HCT116 (cell line): ENCODE measurements at regions not wholly inside any gene's neighbourhood (a gene's known extent, or its start where the extent isn't known, plus 50 kb on each side); places are given as distances from the start of the nearest gene placed in this dataset.

Experiments
- ATAC-seq: fragments of 200-7000 bp; cut with Tn5 transposase; 2 replicates; pipeline ENCODE4 v1.9.1; 2020; ENCODE audit warnings: mild to moderate bottlenecking, moderate library complexity
- BruUV-seq: library from RNA; stranded (reverse); fragments of 400-500 nt; replicated peaks from 2 replicates; lab custom pipeline; 2021; lab: Mats Ljungman, UMichigan
- CTCF ChIA-PET: fragments of 300-600 bp; sonication (Branson Sonifier 250); formaldehyde crosslinking; loops from one replicate; lab custom pipeline; 2021; ENCODE audit warnings: antibody characterized with exemption; lab: Charles Lee
- POLR2A ChIA-PET: fragments of 300-600, 350-600 bp; sonication (Branson Sonifier 250); formaldehyde crosslinking; loops from one replicate; lab custom pipeline; 2021; ENCODE audit warnings: antibody characterized with exemption; lab: Charles Lee
- RAD21 ChIA-PET, 2 experiments: fragments of 300-600 bp; sonication (Branson Sonifier 250); formaldehyde crosslinking; loops; one replicate each; lab custom pipeline; 2023; ENCODE audit warnings: low total read pairs in 2 of 2; ENCODE audit not compliant: uncharacterized antibody in 2 of 2, unreplicated experiment in 2 of 2, low non-redundant PET in 1 of 2; lab: Charles Lee
- DNase-seq: peaks from one replicate; pipeline ENCODE4 v3.0.0-alpha.2; 2010; ENCODE audit warnings: low read depth, low spot score
- H2AFZ ChIP-seq: fragments of 200-600 bp; shearing (Covaris generic), sonication (generic); 2 replicates; pipeline ENCODE4 v1.6.1; 2017; ENCODE audit warnings: low read depth, mixed run types, mixed read lengths, antibody characterized with exemption, low read length; ENCODE audit not compliant: poor library complexity, severe bottlenecking
- H3K27ac ChIP-seq: 2 replicates; pipeline ENCODE4 v1.5.1; 2012; ENCODE audit warnings: low read depth, low read length
- H3K27me3 ChIP-seq: fragments of 200-600 bp; sonication (generic); 2 replicates; pipeline ENCODE4 v1.6.1; 2016; ENCODE audit warnings: mixed run types, low read length, mixed read lengths; ENCODE audit not compliant: insufficient read depth
- H3K36me3 ChIP-seq, 2 experiments: fragments of 200-500 bp in 1 of 2; fragments of 200-600 bp in 1 of 2; sonication (Bioruptor generic) in 1 of 2; sonication (generic) in 1 of 2; 2 replicates each; pipeline versions ENCODE4 v1.5.1 to v1.6.1; 2014 to 2016; ENCODE audit warnings: low read length in 2 of 2, inconsistent platforms in 1 of 2, mixed read lengths in 1 of 2, mixed run types in 1 of 2; ENCODE audit not compliant: insufficient read depth in 2 of 2, control insufficient read depth in 1 of 2
- H3K4me1 ChIP-seq, 2 experiments: fragments of 200-600 bp in 1 of 2; sonication (generic) in 1 of 2; 2 replicates each; pipeline versions ENCODE4 v1.5.1 to v1.6.1; 2012 to 2017; ENCODE audit warnings: low read length in 2 of 2, inconsistent platforms in 1 of 2, mild to moderate bottlenecking in 1 of 2, mixed read lengths in 1 of 2, mixed run types in 1 of 2, moderate library complexity in 1 of 2; ENCODE audit not compliant: insufficient read depth in 2 of 2, control insufficient read depth in 1 of 2
- H3K4me2 ChIP-seq: fragments of 200-600 bp; sonication (generic); 2 replicates; pipeline ENCODE4 v1.6.1; 2017; ENCODE audit warnings: mixed run types, low read length, mixed read lengths
- H3K4me3 ChIP-seq, 2 experiments: fragments of 200-600 bp in 1 of 2; sonication (generic) in 1 of 2; replicated peaks in 1 of 2; 2 replicates each; pipeline ENCODE4 v1.5.1; 2011 to 2016; ENCODE audit warnings: low read length in 2 of 2, control low read depth in 1 of 2, low read depth in 1 of 2, mild to moderate bottlenecking in 1 of 2, mixed read lengths in 1 of 2, mixed run types in 1 of 2
- H3K79me2 ChIP-seq: fragments of 200-600 bp; sonication (generic); 2 replicates; pipeline ENCODE4 v1.6.1; 2017; ENCODE audit warnings: mild to moderate bottlenecking, mixed run types, low read length, moderate library complexity, mixed read lengths; ENCODE audit not compliant: insufficient read depth
- H3K9ac ChIP-seq: fragments of 200-600 bp; sonication (generic); 2 replicates; pipeline ENCODE4 v1.6.1; 2016; ENCODE audit warnings: low read length, mixed read lengths
- H3K9me2 ChIP-seq: fragments of 200-600 bp; sonication (generic), shearing (Covaris generic); 2 replicates; pipeline ENCODE4 v1.6.1; 2017; ENCODE audit warnings: mixed run types, mild to moderate bottlenecking, moderate library complexity; ENCODE audit not compliant: insufficient read depth
- H3K9me3 ChIP-seq, 2 experiments: fragments of 200-500 bp in 1 of 2; fragments of 200-600 bp in 1 of 2; sonication (Bioruptor generic) in 1 of 2; sonication (generic) in 1 of 2; 2 replicates each; pipeline ENCODE4 v1.6.1; 2014 to 2017; ENCODE audit warnings: low read length in 2 of 2, mixed read lengths in 2 of 2, inconsistent platforms in 1 of 2, low read depth in 1 of 2, mild to moderate bottlenecking in 1 of 2, mixed run types in 1 of 2, moderate library complexity in 1 of 2; ENCODE audit not compliant: control insufficient read depth in 1 of 2, insufficient read depth in 1 of 2
- H4K20me1 ChIP-seq: fragments of 200-600 bp; sonication (generic), shearing (Covaris generic); 2 replicates; pipeline ENCODE4 v1.6.1; 2017; ENCODE audit warnings: mixed run types, mild to moderate bottlenecking, moderate library complexity; ENCODE audit not compliant: insufficient read depth
- CBX3 ChIP-seq: IDR thresholded peaks from 2 replicates; pipeline ENCODE4 v1.6.1; 2012; ENCODE audit warnings: low read depth
- CEBPB ChIP-seq: IDR thresholded peaks from 2 replicates; pipeline ENCODE4 v1.6.1; 2012; ENCODE audit warnings: low read depth
- CTCF ChIP-seq, 3 experiments: fragments of 200-600 bp in 1 of 3; sonication (generic) in 1 of 3; IDR thresholded peaks in 2 of 3; conservative IDR thresholded peaks in 1 of 3; 2 replicates each; pipeline ENCODE4 v1.5.1; 2012 to 2017; ENCODE audit warnings: low read depth in 2 of 3, low read length in 2 of 3, antibody characterized with exemption in 1 of 3, borderline replicate concordance in 1 of 3, control low read depth in 1 of 3, mild to moderate bottlenecking in 1 of 3, mixed read lengths in 1 of 3, mixed run types in 1 of 3, moderate library complexity in 1 of 3; ENCODE audit not compliant: insufficient read depth in 1 of 3
- EGR1 ChIP-seq: IDR thresholded peaks from 2 replicates; pipeline ENCODE4 v1.6.1; 2012; ENCODE audit warnings: low read depth
- ELF1 ChIP-seq: IDR thresholded peaks from 2 replicates; pipeline ENCODE4 v1.6.1; 2012; ENCODE audit warnings: low read depth, borderline replicate concordance
- EZH2phosphoT487 ChIP-seq: fragments of 200-600 bp; IDR thresholded peaks from 2 replicates; pipeline ENCODE4 v1.6.1; 2018; ENCODE audit warnings: antibody characterized with exemption, borderline replicate concordance
- FOSL1 ChIP-seq: IDR thresholded peaks from 2 replicates; pipeline ENCODE4 v1.6.1; 2012; ENCODE audit warnings: low read depth
- JUND ChIP-seq: IDR thresholded peaks from 2 replicates; pipeline ENCODE4 v1.6.1; 2012
- MAX ChIP-seq: IDR thresholded peaks from 2 replicates; pipeline ENCODE4 v1.6.1; 2012
- POLR2A ChIP-seq: IDR thresholded peaks from 2 replicates; pipeline ENCODE4 v1.7.0; 2011; ENCODE audit warnings: borderline replicate concordance; ENCODE audit not compliant: insufficient read depth, insufficient read length; ENCODE audit errors: extremely low read depth
- POLR2AphosphoS5 ChIP-seq: IDR thresholded peaks from 2 replicates; pipeline ENCODE4 v1.6.1; 2011; ENCODE audit warnings: mild to moderate bottlenecking, low read depth, low read length, moderate library complexity
- RAD21 ChIP-seq: IDR thresholded peaks from 2 replicates; pipeline ENCODE4 v1.6.1; 2012; ENCODE audit warnings: low read depth, mild to moderate bottlenecking
- REST ChIP-seq: IDR thresholded peaks from 2 replicates; pipeline ENCODE4 v1.6.1; 2012; ENCODE audit warnings: low read depth
- SIN3A ChIP-seq: IDR thresholded peaks from 2 replicates; pipeline ENCODE4 v1.6.1; 2012; ENCODE audit warnings: low read depth
- SP1 ChIP-seq: IDR thresholded peaks from 2 replicates; pipeline ENCODE4 v1.6.1; 2012; ENCODE audit warnings: low read depth
- YY1 ChIP-seq: IDR thresholded peaks from 2 replicates; pipeline ENCODE4 v1.6.1; 2011; ENCODE audit warnings: low read length, low read depth, moderate library complexity, mild to moderate bottlenecking; ENCODE audit not compliant: insufficient replicate concordance; ENCODE audit errors: extremely low read depth
- ZBTB33 ChIP-seq: IDR thresholded peaks from 2 replicates; pipeline ENCODE4 v1.6.1; 2011; ENCODE audit warnings: mild to moderate bottlenecking, low read length, moderate library complexity; ENCODE audit not compliant: insufficient replicate concordance; ENCODE audit errors: extremely low read depth
- ZFX ChIP-seq: fragments of 450-650 bp; IDR thresholded peaks from 2 replicates; pipeline ENCODE4 v1.6.1; 2017
- ZNF274 ChIP-seq: fragments of 200-500 bp; sonication (Bioruptor generic); IDR thresholded peaks from 2 replicates; pipeline ENCODE4 v1.6.1; 2014; ENCODE audit warnings: mild to moderate bottlenecking, low read depth, low read length, inconsistent platforms
- intact Hi-C: fragments of 100-400 bp; cut with micrococcal nuclease; formaldehyde crosslinking; loops from 2 replicates; pipeline ENCODE4 v1.10.0; 2022

GRCh38 chr6:26304797-26305640 lies 60.0 kb upstream of the BTN3A2 start:
- H3K9me3 ChIP-seq, result no peaks in the 10 kb centered on the region
- ChIA-PET POLR2A (interaction anchor here (1.0 to 1.3 kb wide), 4 partner anchors 9 to 146 kb away, joined by 3 to 7 read pairs (median 4); no protein-coding TSS in a partner anchor), RAD21 (interaction anchor here (0.5 to 0.6 kb wide), 2 partner anchors 239 to 267 kb away, joined by 5 read pairs; no protein-coding TSS in a partner anchor), CTCF (no interaction called here)
- H3K36me3 ChIP-seq, result no peaks in the 10 kb centered on the region
- TSS peak; percentile 88 for BruUV-seq
- H3K27ac ChIP-seq, result peak overlapping the region; percentile 61
- peak overlapping the region; percentile 87 for H2AFZ ChIP-seq
- H4K20me1 ChIP-seq, result no peaks in the 10 kb centered on the region
- ATAC-seq, result peak; percentile 84
- no peaks in the 10 kb centered on the region for H3K27me3 ChIP-seq
- intact Hi-C loops, result no loop called here
- no peaks in the 10 kb centered on the region for H3K79me2 ChIP-seq
- no peaks in the 10 kb centered on the region for H3K9me2 ChIP-seq
- peak; percentile 81 for DNase-seq
- H3K9ac ChIP-seq, result peak overlapping the region; percentile 52
- H3K4me2 ChIP-seq, result peak overlapping the region; percentile 88
- peaks cover 7 to 44% of the 10 kb centered on the region in 2 experiments for H3K4me1 ChIP-seq
- H3K4me3 ChIP-seq, result peak overlapping the region; percentile 14 to 49
- peak; percentile 75 for TF ChIP-seq CEBPB
- peak; percentile 91 for TF ChIP-seq CBX3
- TF ChIP-seq ZNF274, result no peak
- peak; percentile 19; the same call in 1 of the 2 replicates for TF ChIP-seq SIN3A
- no peak for TF ChIP-seq CTCF (IDR thresholded peaks at IDR 0.05 in 2 of 3, conservative IDR thresholded peaks at IDR 0.05 in 1 of 3; ENCODE audit: borderline replicate concordance in 1 of 3, insufficient read depth in 1 of 3, low read depth in 2 of 3, low read length in 2 of 3)
- no peak for TF ChIP-seq EGR1
- TF ChIP-seq JUND, result no peak
- no peak for TF ChIP-seq POLR2A
- 0 out of 2 replicates have a peak, but pooled peaks have one; percentile 2 for TF ChIP-seq RAD21
- TF ChIP-seq ELF1, result no peak; the same call in 1 of the 2 replicates
- TF ChIP-seq ZBTB33, result no peak
- TF ChIP-seq POLR2AphosphoS5, result peak; percentile 27; the same call in 1 of the 2 replicates
- TF ChIP-seq REST, result no peak
- TF ChIP-seq EZH2phosphoT487, result no peak
- TF ChIP-seq ZFX, result no peak
- 0 out of 2 replicates have a peak, but pooled peaks have one; percentile 23 for TF ChIP-seq SP1
- peak; percentile 81 for TF ChIP-seq MAX
- TF ChIP-seq FOSL1, result 0 out of 2 replicates have a peak, but pooled peaks have one; percentile 22
- TF ChIP-seq YY1, result peak; percentile 27
